PFSK-1 (cell line): ENCODE measurements at regions not wholly inside any gene's neighbourhood (a gene's known extent, or its start where the extent isn't known, plus 50 kb on each side); places are given as distances from the start of the nearest gene placed in this dataset.

Experiments used
- FOXP2 ChIP-seq: optimal IDR thresholded peaks from 2 replicates; pipeline ENCODE3; 2011; ENCODE audit warnings: borderline replicate concordance, control low read depth, inconsistent platforms; ENCODE audit not compliant: insufficient read depth; ENCODE audit errors: extremely low read length, extremely low read depth
- POLR2AphosphoS5 ChIP-seq: IDR thresholded peaks from 2 replicates; pipeline ENCODE4 v1.6.1; 2012; ENCODE audit warnings: low read depth, mild to moderate bottlenecking, control low read depth, low read length, moderate library complexity
- REST ChIP-seq, 2 experiments: IDR thresholded peaks; 2 replicates each; pipeline versions ENCODE4 v1.6.1 to v1.8.0; 2011 to 2012; ENCODE audit warnings: low read depth in 2 of 2, low read length in 2 of 2, control low read depth in 1 of 2, inconsistent platforms in 1 of 2, mild to moderate bottlenecking in 1 of 2, moderate library complexity in 1 of 2; ENCODE audit not compliant: insufficient read depth in 1 of 2
- SIN3A ChIP-seq: IDR thresholded peaks from 2 replicates; pipeline ENCODE4 v1.6.1; 2012; ENCODE audit warnings: mild to moderate bottlenecking, low read length, moderate library complexity, borderline replicate concordance; ENCODE audit not compliant: insufficient read depth
- TAF1 ChIP-seq: IDR thresholded peaks from 2 replicates; pipeline ENCODE4 v1.6.1; 2012; ENCODE audit warnings: low read length, control low read depth, borderline replicate concordance; ENCODE audit not compliant: insufficient read depth

GRCh38 chr5:172553903-172554302 is 87.2 kb upstream of the NEURL1B start:
- TF ChIP-seq FOXP2 (no peak), POLR2AphosphoS5 (no peak), REST (IDR thresholded peaks at IDR 0.05; ENCODE audit: insufficient read depth in 1 of 2, low read depth in 2 of 2, low read length in 2 of 2) (no peak), TAF1 (no peak), SIN3A (no peak)

GRCh38 chr5:172553167-172553566 is 87.9 kb upstream of the NEURL1B start:
- TF ChIP-seq REST (IDR thresholded peaks at IDR 0.05; ENCODE audit: insufficient read depth in 1 of 2, low read depth in 2 of 2, low read length in 2 of 2) (no peak), TAF1 (no peak), POLR2AphosphoS5 (no peak), SIN3A (no peak), FOXP2 (no peak)

DNA sequence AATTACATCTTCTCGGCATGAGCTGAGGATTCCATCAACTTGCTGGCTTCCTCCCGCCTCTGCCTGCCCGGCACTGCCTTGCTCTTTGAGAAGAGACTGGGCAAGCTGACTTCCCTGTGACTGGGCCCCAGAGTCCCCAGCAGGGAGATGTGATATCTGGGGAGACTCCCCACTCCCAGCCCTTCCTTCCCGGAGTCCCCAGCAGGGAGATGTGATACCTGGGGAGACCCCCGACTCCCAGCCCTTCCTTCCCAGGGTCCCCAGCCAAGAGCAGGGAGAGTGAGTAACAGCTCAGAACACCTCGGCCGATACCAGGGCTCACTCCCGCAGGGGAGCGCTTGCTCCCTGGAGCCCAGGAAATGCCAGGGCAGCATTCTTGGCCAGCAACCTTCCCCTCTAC is 90.1 kb upstream of the NEURL1B start:
- TF ChIP-seq POLR2AphosphoS5, result no peak
- TF ChIP-seq REST (IDR thresholded peaks at IDR 0.05; ENCODE audit: insufficient read depth in 1 of 2, low read depth in 2 of 2, low read length in 2 of 2), result no peak
- TF ChIP-seq FOXP2, result no peak
- TF ChIP-seq TAF1, result no peak
- no peak for TF ChIP-seq SIN3A

DNA sequence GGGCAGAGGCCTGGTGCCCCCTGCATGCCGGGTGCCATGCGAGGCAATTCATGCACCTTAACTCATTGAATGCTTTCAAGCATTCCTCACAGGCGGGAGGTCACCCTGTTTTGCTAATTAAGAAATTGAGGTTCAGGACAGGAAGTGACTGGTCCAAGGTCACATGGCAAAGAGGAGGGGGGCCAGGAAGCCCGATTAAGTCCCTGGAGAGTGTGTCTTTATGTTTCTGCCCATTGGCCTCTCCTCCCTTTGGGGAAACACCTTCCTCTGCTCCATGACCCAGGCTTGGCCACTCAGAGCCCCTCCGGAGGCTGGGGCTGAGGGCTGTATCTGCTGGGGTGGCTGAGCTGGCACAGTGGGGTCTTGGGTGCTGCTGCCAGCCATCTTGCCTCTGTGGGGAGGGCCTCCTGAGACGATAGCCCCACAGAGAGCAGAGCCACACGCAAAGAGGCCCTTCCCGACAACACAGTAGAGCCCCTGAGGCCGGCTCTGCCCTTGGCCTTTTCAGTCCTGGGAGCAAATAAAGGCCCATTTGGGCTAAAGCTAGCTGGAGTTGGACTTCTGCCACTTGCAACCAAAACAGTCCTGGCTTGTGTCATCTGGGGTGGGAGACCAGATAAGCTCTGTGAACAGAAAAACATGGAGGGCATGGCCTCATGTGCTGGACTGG is 90.8 kb upstream of the NEURL1B start:
- TF ChIP-seq REST (IDR thresholded peaks at IDR 0.05; ENCODE audit: insufficient read depth in 1 of 2, low read depth in 2 of 2, low read length in 2 of 2) (no peak), POLR2AphosphoS5 (no peak), SIN3A (no peak), FOXP2 (no peak), TAF1 (no peak)

GRCh38 chr5:172549696-172550095 is 91.4 kb upstream of the NEURL1B start:
- no peak for TF ChIP-seq REST (IDR thresholded peaks at IDR 0.05; ENCODE audit: insufficient read depth in 1 of 2, low read depth in 2 of 2, low read length in 2 of 2)
- TF ChIP-seq POLR2AphosphoS5, result no peak
